Activated gamma-delta T cell treated with anti-CD3 and anti-CD28 coated beads, Interleukin-2, amount 50 U/mL, for 16 hours (primary cell): ENCODE measurements at regions not wholly inside any gene's neighbourhood (a gene's known extent, or its start where the extent isn't known, plus 50 kb on each side); places are given as distances from the start of the nearest gene placed in this dataset.
"Not testable (repeated sequence)": the region's sequence is repeated elsewhere in the genome, so short reads cannot be mapped to it uniquely, and the experiment has no call there.

Experiments used
- DNase-seq: peaks from one replicate; pipeline ENCODE4 v3.0.0-alpha.2; 2020; ENCODE audit warnings: low read depth

GRCh38 chr7:149714081-149714909 lies 59.1 kb downstream of the ZNF467 start:
- peak; percentile 93 for DNase-seq

GRCh38 chr7:149713731-149714068 lies 59.7 kb downstream of the ZNF467 start:
- no peak for DNase-seq

GRCh38 chr7:149713061-149713730 lies 60.2 kb downstream of the ZNF467 start:
- no peak for DNase-seq

- DNase-seq, result no peak
Measured at GRCh38 chr7:149708026-149708425, 65.4 kb downstream of the ZNF467 start.

DNA sequence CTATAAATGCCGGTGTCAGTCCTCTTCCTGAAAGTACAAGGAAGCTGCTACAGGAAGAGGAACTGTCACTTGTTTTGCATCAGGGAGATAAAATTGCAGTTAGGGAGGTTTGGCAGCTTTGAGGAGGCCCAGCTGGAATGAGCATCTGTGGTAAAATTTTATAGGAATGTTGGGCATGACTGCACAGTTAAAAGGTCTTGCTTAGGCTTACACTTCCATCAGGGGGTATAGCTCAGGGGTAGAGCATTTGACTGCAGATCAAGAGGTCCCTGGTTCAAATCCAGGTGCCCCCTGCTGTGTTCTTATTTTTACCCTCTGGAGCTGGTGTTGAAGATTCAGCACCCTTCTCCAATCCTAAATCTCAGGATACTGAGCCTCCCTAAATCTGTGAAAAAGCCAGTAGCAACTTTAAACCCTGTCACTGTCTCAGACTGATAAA lies 65.9 kb downstream of the ZNF467 start:
- no peak for DNase-seq

GRCh38 chr7:149706398-149706797 lies 67.0 kb downstream of the ZNF467 start:
- no peak for DNase-seq

DNA sequence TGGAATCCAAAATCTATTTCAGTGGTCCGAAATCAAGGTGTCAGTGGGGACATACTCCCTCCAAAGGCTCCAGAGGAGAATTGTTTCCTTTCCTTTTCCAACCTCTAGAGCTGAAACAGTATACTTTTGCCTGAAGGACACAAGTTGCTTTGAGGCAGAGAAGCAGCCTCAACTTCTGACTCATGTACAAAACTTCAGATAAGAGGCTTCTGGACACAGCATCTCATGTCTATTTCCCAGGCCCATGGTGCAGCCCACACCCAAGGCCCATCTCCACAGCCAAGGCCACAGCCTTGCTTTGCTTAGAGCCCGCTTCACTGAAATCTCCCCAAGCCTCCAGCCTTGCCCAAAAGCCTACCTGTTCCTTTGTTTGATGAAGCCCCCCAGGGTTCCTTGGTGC lies 68.9 kb downstream of the ZNF467 start:
- no peak for DNase-seq

DNA sequence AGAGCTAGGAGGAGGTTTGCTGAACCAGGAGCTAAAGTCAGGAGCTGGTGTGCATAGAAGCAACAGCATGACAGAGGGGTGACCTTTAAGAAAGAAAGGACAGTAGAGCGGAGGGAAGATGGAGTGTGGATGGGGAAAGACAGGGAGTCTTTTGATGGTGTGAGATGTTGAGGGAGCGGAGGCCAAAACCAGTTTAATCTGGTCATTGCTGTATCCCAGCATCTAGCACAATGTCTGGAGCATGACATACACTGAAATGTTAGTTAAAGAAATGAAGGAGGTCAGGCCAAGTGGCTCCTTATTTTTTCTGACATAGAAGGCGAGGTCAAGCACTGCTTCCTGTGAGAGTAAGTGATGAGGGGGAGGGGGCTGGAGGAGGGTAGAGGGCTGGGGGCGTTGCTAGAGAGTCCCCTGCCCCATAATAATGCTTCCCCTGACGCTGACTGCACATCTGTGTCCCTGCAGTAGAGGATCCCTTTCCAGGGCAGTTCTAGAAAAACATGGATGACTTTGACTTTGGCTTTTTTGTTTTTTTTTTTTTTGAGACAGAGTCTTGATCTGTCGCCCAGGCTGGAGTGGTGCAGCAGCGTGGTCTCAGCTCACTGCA lies 70.2 kb downstream of the ZNF467 start:
- no peak for DNase-seq

- no peak for DNase-seq
Measured at GRCh38 chr7:149701495-149702240, 71.7 kb downstream of the ZNF467 start.

DNA sequence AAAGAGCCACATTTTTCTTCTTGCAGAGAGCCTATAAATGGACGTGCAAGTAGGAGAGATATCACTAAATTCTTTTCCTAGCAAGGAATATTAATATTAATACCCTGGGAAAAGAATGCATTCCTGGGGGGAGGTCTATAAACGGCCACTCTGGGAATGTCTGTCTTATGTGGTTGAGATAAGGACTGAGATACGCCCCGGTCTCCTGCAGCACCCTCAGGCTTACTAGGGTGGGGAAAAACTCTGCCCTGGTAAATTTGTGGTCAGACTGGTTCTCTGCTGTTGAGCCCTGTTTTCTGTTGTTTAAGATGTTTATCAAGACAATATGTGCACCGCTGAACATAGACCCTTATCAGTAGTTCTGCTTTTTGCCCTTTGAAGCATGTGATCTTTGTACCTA lies 75.6 kb downstream of the ZNF467 start:
- DNase-seq, result not testable (repeated sequence)

- no peak for DNase-seq
Measured at GRCh38 chr7:149696280-149696679, 77.1 kb downstream of the ZNF467 start.

DNA sequence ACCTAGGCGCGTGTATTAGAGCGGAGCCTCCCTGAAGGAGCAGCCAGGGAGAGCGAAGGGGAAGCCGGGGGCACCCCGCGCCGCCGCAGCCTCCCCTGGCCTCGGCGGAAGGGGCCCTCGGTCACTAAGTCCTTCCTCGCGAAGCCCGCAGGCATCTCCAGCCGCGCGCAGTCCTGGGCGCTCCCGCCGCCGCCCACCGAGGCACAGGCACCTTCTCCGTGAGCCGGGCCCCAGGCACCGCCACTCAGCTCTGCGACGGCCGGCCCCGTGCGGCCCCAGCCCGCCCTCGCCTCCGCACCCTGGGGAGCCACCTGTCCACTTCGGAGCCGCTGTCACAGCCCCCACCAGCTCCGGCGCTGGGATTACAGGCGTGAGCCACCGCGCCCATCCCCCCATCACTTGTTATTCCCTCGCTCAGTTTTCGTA lies 80.8 kb downstream of the ZNF467 start:
- no peak for DNase-seq

- DNase-seq, result no peak
Measured at GRCh38 chr7:149692056-149692455, 81.3 kb downstream of the ZNF467 start.

GRCh38 chr7:149690688-149691446 lies 82.5 kb downstream of the ZNF467 start:
- DNase-seq, result no peak

DNA sequence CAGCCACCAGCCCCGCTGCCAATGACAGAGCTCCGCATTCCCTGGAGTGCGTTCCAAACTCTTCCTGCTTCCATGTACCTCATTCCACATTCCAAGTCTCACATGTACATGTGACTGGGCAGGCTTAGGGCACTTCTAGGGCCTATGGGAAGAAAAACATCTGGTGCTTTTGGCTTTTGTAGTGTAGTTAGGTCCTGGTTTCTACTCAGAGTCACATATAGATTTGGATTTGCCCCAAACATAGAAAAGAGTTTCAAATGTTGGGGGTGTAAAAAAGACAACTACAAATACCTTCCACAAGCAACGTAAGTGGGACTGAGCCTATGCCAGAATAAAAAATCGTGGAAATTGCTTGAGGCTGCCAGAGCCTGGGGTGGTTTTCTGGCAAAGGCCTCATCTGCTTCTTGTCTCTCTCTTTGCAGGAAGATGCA lies 84.1 kb downstream of the ZNF467 start:
- DNase-seq, result no peak

- no peak for DNase-seq
Measured at GRCh38 chr7:149688836-149689235, 84.6 kb downstream of the ZNF467 start.

DNA sequence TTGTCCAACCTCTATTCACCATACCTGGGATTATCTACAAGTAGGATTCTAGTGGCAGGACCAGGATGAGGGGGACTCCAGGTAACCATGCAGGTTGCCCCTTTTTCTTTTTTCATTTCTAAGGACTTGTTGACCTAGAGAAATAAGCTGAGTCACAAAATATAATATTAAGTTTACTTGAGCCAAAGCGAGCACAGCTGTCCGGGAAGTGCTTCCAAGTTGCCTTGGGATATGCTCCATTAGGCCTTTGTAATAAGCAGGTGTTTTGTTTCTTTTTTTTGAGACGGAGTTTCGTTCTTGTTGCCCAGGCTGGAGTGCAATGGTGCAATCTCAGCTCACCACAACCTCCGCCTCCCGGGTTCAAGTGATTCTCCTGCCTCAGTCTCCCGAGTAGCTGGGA lies 85.6 kb downstream of the ZNF467 start:
- not testable (repeated sequence) for DNase-seq

DNA sequence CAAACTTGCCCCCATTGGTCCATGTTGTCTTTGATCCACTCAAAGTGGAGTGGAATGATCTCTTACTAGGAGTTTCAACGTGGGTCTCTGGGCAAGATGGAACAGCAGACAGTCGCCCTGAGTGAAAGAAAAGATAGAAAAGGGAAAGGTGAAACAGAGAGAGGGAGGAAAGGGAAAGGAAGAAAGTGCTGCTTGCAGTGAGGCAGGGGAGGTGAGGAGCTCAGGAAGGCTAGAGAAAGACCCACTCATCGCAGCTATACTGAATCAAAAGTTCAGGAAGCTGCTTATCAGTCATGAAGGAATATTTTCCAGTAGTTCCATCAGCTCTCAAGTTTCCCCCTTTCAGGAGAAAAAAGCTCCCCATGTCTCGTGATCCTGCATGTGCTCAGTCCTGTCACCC lies 86.9 kb downstream of the ZNF467 start:
- DNase-seq, result no peak

GRCh38 chr7:149686011-149686410 lies 87.4 kb downstream of the ZNF467 start:
- no peak for DNase-seq

DNA sequence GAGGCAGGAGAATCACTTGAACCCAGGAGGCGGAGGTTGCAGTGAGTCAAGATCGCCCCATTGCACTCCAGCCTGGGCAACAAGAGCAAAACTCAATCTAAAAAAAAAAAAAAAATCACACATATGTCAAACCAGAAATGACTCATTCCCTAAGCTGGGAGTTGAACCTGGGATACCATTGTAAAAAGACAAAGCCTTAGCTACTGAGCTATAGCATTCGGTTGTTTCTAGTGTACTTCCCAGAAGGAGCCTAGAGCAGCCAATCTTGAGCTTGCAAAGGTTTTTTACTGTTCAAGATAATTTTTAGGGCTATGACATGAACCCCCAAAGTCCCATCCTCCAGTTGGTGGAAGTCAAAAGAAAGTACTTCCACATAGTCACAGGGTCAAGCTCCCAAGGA lies 87.9 kb downstream of the ZNF467 start:
- DNase-seq, result no peak

DNA sequence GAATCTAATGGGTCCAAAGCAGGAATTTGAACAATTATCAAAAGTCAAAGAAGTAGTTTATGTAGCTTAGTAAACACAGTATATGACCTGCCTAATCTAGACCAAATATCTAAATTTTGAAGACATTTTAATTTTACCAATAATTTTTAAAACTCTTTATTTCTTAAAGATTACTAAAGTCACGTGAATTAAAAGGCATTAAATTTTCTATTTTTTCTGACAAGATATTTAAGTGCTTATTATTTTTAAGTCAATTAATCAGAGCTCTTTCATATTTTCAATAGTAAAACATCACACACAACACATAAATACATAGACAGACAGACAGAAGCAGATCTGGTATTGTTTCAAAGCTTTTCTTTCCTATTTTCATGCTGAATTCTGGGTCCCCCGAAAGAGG lies 89.5 kb downstream of the ZNF467 start:
- no peak for DNase-seq

DNA sequence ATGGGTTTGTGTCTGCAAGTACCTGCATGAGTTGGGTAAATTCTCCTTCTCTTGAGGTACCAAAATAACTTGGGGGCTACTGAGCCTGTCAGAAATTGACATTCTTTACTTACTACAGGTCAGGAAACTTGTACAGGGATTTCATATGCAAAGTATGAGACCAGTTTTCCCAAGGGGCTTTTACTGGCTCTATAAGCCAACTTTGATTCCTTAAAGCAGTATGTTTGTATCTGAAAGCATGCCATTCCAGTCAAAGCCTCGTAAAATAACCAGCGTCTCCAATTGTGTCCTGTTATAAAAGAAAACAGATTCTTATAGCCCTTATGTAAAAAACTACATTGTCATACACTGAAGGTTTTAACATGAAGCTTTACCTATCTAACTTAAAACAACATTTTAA lies 90.2 kb downstream of the ZNF467 start:
- no peak for DNase-seq
